ENCODE measurements at regions not wholly inside any gene's neighbourhood (a gene's known extent, or its start where the extent isn't known, plus 50 kb on each side); places are given as distances from the start of the nearest gene placed in this dataset.

GRCh38 chr12:77485961-77486854, 344.5 kb upstream of the NAV3 start:
- TF ChIP-seq CTCF (conservative IDR thresholded peaks at IDR 0.05 in 1 of 2, IDR thresholded peaks at IDR 0.05 in 1 of 2; ENCODE audit: extremely low read depth in 1 of 2, insufficient read depth in 1 of 2, low read depth in 1 of 2, low read length in 2 of 2) (no peak), EZH2 (IDR thresholded peaks at IDR 0.05; ENCODE audit: borderline replicate concordance, low read length) (no peak)
